ENCODE measurements at regions not wholly inside any gene's neighbourhood (a gene's known extent, or its start where the extent isn't known, plus 50 kb on each side); places are given as distances from the start of the nearest gene placed in this dataset.
"Not testable (repeated sequence)": the region's sequence is repeated elsewhere in the genome, so short reads cannot be mapped to it uniquely, and the experiment has no call there.

DNA sequence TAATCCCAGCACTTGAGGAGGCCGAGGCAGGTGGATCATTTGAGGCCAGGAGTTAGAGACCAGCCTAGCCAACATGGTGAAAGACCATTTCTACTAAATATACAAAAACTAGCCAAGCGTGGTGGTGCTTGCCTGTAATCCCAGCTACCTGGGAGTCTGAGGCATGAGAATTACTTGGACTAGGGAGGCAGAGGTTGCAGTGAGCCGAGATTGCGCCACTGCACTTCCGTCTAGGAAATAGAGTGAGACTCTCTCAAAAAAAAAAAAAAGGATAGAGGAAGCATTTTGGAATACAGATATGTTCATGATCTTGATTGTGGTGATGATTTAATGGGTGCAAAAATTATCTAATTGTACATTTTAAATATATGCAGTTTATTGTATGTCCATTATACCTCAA, 67.8 kb upstream of the GBE1 start:
- DNase-seq = not testable (repeated sequence)

DNA sequence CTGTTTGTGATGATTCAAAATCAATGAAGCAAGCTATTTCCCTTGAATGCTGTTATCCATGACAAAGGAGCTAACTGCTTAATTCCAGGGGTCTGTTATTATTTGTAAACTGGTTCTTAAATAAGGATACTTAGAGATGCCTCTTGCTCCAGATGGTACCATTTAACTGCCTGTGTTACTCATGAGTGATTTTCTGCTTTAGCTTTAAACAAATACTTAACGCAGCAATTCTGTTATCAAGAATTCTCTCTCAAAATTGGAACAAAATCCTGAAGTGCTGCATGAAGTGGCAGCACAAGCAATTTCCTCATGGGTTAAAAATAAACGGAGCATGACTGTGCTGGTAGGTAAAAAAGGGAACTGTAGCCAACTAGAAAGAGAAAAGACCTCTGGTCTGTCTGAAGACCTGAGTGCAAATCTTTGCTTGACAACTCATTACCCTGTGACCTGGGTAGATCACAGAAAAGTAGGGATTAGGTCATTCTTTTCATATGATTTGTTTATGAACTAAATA, 62.5 kb upstream of the GBE1 start:
- DNase-seq = peak; percentile 19 to 22

DNA sequence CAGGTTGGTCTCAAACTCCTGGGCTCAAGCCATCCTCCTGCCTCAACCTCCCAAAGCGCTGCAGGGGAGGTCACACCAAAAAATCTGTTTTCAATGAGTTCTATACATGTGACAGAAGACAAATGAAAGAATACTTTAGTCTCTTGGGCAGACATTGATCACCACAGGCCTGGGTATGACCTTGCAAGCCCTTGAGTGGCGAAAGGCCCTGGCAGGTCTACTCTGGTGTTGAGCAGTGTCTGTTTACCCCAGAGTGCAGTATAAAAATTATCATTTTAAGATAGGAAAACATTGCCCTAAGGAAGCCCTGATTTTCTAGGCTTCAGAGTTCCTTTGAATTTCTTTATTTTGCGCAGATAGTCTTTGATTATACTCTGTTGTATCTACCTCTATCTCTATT, 61.6 kb upstream of the GBE1 start:
- no peak for DNase-seq

GRCh38 chr3:81816473-81817250, 55.2 kb upstream of the GBE1 start:
- DNase-seq = peak; percentile 28 to 38

DNA sequence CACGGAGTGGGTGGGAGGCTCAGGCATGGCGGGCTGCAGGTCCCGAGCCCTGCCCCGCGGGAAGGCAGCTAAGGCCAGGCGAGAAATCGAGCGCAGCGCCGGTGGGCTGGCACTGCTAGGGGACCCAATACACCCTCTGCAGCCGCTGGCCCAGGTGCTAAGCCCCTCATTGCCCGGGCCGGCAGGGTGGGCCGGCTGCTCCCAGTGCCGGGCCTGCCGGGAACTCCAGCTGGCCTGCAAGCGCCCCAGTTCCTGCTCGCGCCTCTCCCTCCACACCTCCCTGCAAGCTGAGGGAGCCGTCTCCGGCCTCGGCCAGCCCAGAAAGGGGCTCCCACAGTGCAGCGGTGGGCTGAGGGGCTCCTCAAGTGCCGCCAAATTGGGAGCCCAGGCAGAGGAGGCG, 50.7 kb upstream of the GBE1 start:
- not testable (repeated sequence) for DNase-seq
